ENCODE measurements at regions not wholly inside any gene's neighbourhood (a gene's known extent, or its start where the extent isn't known, plus 50 kb on each side); places are given as distances from the start of the nearest gene placed in this dataset.

GRCh38 chr17:31596382-31597323, 205.2 kb downstream of the RAB11FIP4 start (continued):
- no peak for TF ChIP-seq ZNF266 (tag by site-specific recombination; IDR thresholded peaks at IDR 0.05; ENCODE audit: low read depth)
- TF ChIP-seq TCF7L2 (IDR thresholded peaks at IDR 0.05; ENCODE audit: borderline replicate concordance, low read depth, low read length): no peak
- no peak for TF ChIP-seq PRDM6 (tag by site-specific recombination; IDR thresholded peaks at IDR 0.05)
- TF ChIP-seq ZNF311 (tag by site-specific recombination; IDR thresholded peaks at IDR 0.05; ENCODE audit: borderline replicate concordance): no peak
- no peak for TF ChIP-seq ZNF426 (tag by site-specific recombination; IDR thresholded peaks at IDR 0.05)

- CTCF ChIA-PET: no interaction called here
- Histone ChIP-seq H3K27ac (ENCODE audit: extremely low read depth, low read depth, low read length) (no peak overlapping the region), H3K4me1 (ENCODE audit: control insufficient read depth, insufficient read depth, low read length) (no peaks in the 10 kb centered on the region), H3K4me3 (ENCODE audit: low read depth, low read length) (no peak overlapping the region), H3K9me3 (ENCODE audit: control insufficient read depth, insufficient read depth, low read depth, low read length) (no peaks in the 10 kb centered on the region), H3K36me3 (ENCODE audit: control insufficient read depth in 2 of 2, insufficient read depth in 1 of 2, low read length in 2 of 2) (no peaks in the 10 kb centered on the region)
- POLR2A ChIA-PET: no interaction called here
- TF ChIP-seq ZSCAN23 (tag by site-specific recombination; IDR thresholded peaks at IDR 0.05) (no peak), ZNF335 (tag by site-specific recombination; conservative IDR thresholded peaks at IDR 0.05) (no peak), ZNF266 (tag by site-specific recombination; IDR thresholded peaks at IDR 0.05; ENCODE audit: low read depth) (no peak), ZNF202 (tag by site-specific recombination; IDR thresholded peaks at IDR 0.05; ENCODE audit: borderline replicate concordance) (no peak), ZIC2 (tag by site-specific recombination; IDR thresholded peaks at IDR 0.05) (no peak), ZBTB1 (tag by site-specific recombination; IDR thresholded peaks at IDR 0.05) (no peak), HOXA7 (CRISPR knock-in tag; IDR thresholded peaks at IDR 0.05; ENCODE audit: borderline replicate concordance) (no peak), MEIS1 (CRISPR knock-in tag; IDR thresholded peaks at IDR 0.05; ENCODE audit: borderline replicate concordance) (no peak), BCL11B (tag by site-specific recombination; IDR thresholded peaks at IDR 0.05; ENCODE audit: low read depth) (no peak), PRDM6 (tag by site-specific recombination; IDR thresholded peaks at IDR 0.05) (no peak), TRIM28 (IDR thresholded peaks at IDR 0.05; ENCODE audit: borderline replicate concordance, low read length) (no peak), ZNF133 (tag by site-specific recombination; IDR thresholded peaks at IDR 0.05) (no peak)
- TF ChIP-seq, protein P1, sequence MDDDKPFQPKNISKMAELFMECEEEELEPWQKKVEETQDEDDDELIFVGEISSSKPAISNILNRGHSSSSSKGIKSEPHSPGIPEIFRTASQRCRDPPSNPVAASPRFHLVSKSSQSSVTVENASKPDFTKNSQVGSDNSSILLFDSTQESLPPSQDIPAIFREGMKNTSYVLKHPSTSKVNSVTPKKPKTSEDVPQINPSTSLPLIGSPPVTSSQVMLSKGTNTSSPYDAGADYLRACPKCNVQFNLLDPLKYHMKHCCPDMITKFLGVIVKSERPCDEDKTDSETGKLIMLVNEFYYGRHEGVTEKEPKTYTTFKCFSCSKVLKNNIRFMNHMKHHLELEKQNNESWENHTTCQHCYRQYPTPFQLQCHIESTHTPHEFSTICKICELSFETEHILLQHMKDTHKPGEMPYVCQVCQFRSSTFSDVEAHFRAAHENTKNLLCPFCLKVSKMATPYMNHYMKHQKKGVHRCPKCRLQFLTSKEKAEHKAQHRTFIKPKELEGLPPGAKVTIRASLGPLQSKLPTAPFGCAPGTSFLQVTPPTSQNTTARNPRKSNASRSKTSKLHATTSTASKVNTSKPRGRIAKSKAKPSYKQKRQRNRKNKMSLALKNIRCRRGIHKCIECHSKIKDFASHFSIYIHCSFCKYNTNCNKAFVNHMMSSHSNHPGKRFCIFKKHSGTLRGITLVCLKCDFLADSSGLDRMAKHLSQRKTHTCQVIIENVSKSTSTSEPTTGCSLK (tag by site-specific recombination; IDR thresholded peaks at IDR 0.05): no peak
Measured at GRCh38 chr17:31595666-31596381, 204.3 kb downstream of the RAB11FIP4 start.

Data from HEK293 (cell line).